ENCODE measurements at regions not wholly inside any gene's neighbourhood (a gene's known extent, or its start where the extent isn't known, plus 50 kb on each side); places are given as distances from the start of the nearest gene placed in this dataset.

DNA sequence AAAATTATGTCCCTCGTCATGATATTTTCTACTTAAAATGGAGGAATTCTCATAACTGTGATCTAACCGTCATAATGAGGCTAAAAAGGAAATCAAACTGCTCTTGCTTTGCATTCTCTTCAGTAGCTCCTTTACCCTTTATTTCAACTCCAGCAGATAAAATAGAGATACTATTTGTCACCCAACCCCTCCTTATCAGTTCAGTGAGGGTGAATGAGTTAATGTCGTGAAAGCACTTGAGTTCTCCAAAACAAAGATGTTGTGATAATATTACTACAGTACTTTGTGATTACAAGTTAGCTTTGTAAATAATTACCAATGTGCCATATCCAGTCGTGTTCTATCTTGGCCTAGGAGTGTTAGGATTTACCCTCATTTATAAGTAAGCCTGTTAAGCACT is 63.4 kb upstream of the ANKRD28 start:
- ChIA-PET POLR2A (interaction anchor here (0.5 to 1.3 kb wide), 2 partner anchors 256 to 259 kb away, joined by 3 to 6 read pairs; no protein-coding TSS in a partner anchor), CTCF (no interaction called here)
- ATAC-seq (ENCODE audit: low read depth) (no peak), DNase-seq (no peak)
- no peak overlapping the region for H3K27ac Mint-ChIP-seq
- intact Hi-C loops (cut with micrococcal nuclease) = loop anchor here (10.0 kb wide), 1 partner anchor 916 kb away; the partner anchor contains the start of gene NR2C2
- TF ChIP-seq CTCF (IDR thresholded peaks at IDR 0.05) = no peak
- peaks cover 25% of the 10 kb centered on the region for H3K4me1 Mint-ChIP-seq
- H3K36me3 Mint-ChIP-seq (ENCODE audit: low read depth) = peaks cover 4% of the 10 kb centered on the region
- H3K27me3 Mint-ChIP-seq = no peaks in the 10 kb centered on the region
- H3K9me3 Mint-ChIP-seq = peaks cover 2% of the 10 kb centered on the region
- peak overlapping the region; percentile 85 for H3K4me3 Mint-ChIP-seq

DNA sequence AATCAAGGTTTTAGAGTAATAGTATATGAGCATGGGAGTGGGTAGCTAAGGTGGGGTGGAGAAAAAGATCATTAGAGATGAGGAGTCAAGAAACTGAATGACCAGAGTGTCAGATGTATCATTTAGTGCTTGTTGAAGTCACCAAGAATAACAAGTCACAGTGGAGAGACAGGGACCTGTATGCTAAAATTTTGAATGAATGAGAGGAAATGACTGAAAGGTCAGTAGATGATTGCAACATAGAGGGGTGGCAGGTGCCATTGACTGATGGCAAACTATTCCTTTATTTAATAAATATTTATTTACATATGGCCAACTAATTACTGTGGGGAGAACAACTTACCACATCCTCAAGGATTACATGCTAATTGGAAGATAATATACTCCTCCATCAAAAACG is 75.0 kb upstream of the ANKRD28 start:
- Mint-ChIP-seq H3K27ac (no peak overlapping the region), H3K36me3 (ENCODE audit: low read depth) (no peaks in the 10 kb centered on the region), H3K9me3 (peaks cover 2% of the 10 kb centered on the region), H3K27me3 (no peaks in the 10 kb centered on the region), H3K4me3 (no peak overlapping the region), H3K4me1 (no peaks in the 10 kb centered on the region)
- TF ChIP-seq CTCF (IDR thresholded peaks at IDR 0.05) = no peak
- ChIA-PET CTCF (no interaction called here), POLR2A (no interaction called here)
- ATAC-seq (ENCODE audit: low read depth) (no peak), DNase-seq (no peak)
- intact Hi-C loops (cut with micrococcal nuclease) = no loop called here

DNA sequence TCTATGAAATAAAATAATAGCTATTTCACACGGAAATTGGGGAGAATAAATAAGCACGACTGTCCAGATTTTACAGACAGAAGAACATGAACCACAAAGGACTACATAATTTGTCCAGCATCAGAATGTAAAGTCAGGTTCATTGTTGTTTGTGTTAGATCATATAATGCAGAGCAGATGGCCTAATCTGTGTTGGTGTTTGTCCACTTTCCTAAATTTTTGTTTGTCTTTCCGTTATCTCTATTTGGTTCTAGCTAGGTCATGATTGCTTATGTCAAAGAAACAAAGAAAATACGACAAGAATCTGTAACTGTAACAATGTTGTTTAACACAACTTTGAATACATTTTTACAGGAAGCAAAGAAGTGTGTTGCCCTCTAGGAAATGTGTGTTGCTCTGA is 75.6 kb upstream of the ANKRD28 start:
- intact Hi-C loops (cut with micrococcal nuclease) = no loop called here
- DNase-seq = no peak
- no peaks in the 10 kb centered on the region for H3K4me1 Mint-ChIP-seq
- ATAC-seq (ENCODE audit: low read depth) = no peak
- ChIA-PET POLR2A (no interaction called here), CTCF (no interaction called here)
- no peak overlapping the region for H3K4me3 Mint-ChIP-seq
- H3K27ac Mint-ChIP-seq = no peak overlapping the region
- H3K9me3 Mint-ChIP-seq = peaks cover 2% of the 10 kb centered on the region
- no peak for TF ChIP-seq CTCF (IDR thresholded peaks at IDR 0.05)
- H3K36me3 Mint-ChIP-seq (ENCODE audit: low read depth) = peaks cover 2% of the 10 kb centered on the region
- H3K27me3 Mint-ChIP-seq = no peaks in the 10 kb centered on the region

GRCh38 chr3:15875016-15875689 is 77.4 kb upstream of the ANKRD28 start:
- CTCF ChIA-PET = no interaction called here
- TF ChIP-seq CTCF (IDR thresholded peaks at IDR 0.05) = no peak
- no peak overlapping the region for H3K4me3 Mint-ChIP-seq
- H3K4me1 Mint-ChIP-seq = no peaks in the 10 kb centered on the region
- intact Hi-C loops (cut with micrococcal nuclease) = no loop called here
- no peaks in the 10 kb centered on the region for H3K27me3 Mint-ChIP-seq
- ATAC-seq (ENCODE audit: low read depth) = no peak
- H3K9me3 Mint-ChIP-seq = no peaks in the 10 kb centered on the region
- POLR2A ChIA-PET = no interaction called here
- peaks cover 2% of the 10 kb centered on the region for H3K36me3 Mint-ChIP-seq (ENCODE audit: low read depth)
- H3K27ac Mint-ChIP-seq = no peak overlapping the region
- DNase-seq = no peak

DNA sequence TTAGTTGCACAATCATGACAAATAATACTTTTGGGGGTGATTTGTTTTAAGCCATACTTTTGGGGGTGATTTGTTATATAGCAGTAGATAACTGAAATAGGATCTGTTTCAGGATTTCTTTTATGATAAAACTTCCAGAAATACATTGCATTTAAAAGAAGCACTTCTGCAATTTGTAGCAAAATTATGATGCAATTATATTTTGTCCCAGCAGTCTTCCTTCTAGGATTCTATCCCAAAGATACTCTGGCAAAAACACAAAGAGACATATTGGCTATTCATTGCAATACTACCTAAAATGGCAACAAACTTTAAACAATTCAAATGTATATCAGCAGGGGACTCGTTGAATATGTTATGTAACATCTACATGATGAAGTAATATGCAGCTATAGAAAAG is 78.9 kb upstream of the ANKRD28 start:
- Mint-ChIP-seq H3K4me3 (no peak overlapping the region), H3K4me1 (no peaks in the 10 kb centered on the region), H3K9me3 (no peaks in the 10 kb centered on the region), H3K36me3 (ENCODE audit: low read depth) (peaks cover 2% of the 10 kb centered on the region), H3K27ac (no peak overlapping the region), H3K27me3 (no peaks in the 10 kb centered on the region)
- ChIA-PET CTCF (no interaction called here), POLR2A (no interaction called here)
- intact Hi-C loops (cut with micrococcal nuclease) = no loop called here
- DNase-seq (no peak), ATAC-seq (ENCODE audit: low read depth) (no peak)
- no peak for TF ChIP-seq CTCF (IDR thresholded peaks at IDR 0.05)

Data from activated B cell treated with CpG ODN at 0.5 μM for 24 hours (primary cell).